HEK293 (cell line): ENCODE measurements at regions not wholly inside any gene's neighbourhood (a gene's known extent, or its start where the extent isn't known, plus 50 kb on each side); places are given as distances from the start of the nearest gene placed in this dataset.

Source experiments
- CTCF ChIA-PET: fragments of 350-600 bp; formaldehyde crosslinking; extraction: SDS; loops from one replicate; lab custom pipeline; 2021; ENCODE audit warnings: antibody characterized with exemption; lab: Yijun Ruan, JAX
- POLR2A ChIA-PET: fragments of 300-600 bp; formaldehyde crosslinking; extraction: SDS; loops from one replicate; lab custom pipeline; 2020; ENCODE audit warnings: antibody characterized with exemption, inconsistent platforms; lab: Yijun Ruan, JAX
- H3K27ac ChIP-seq: fragments of 200-500 bp; sonication (Bioruptor generic); 2 replicates; pipeline ENCODE4 v1.5.1; 2014; ENCODE audit warnings: low read depth, low read length, control low read depth, inconsistent platforms; ENCODE audit errors: extremely low read depth
- H3K36me3 ChIP-seq, 2 experiments: fragments of 200-500 bp in 1 of 2; sonication (Bioruptor generic) in 1 of 2; 1 replicate in 1 of 2; 2 replicates in 1 of 2; pipeline ENCODE4 v1.5.1; 2014 to 2017; ENCODE audit warnings: inconsistent platforms in 2 of 2, low read length in 2 of 2; ENCODE audit not compliant: control insufficient read depth in 2 of 2, insufficient read depth in 1 of 2
- H3K4me1 ChIP-seq: fragments of 200-500 bp; sonication (Bioruptor generic); 2 replicates; pipeline ENCODE4 v1.5.1; 2014; ENCODE audit warnings: mild to moderate bottlenecking, low read length, inconsistent platforms; ENCODE audit not compliant: control insufficient read depth, insufficient read depth
- H3K4me3 ChIP-seq: 2 replicates; pipeline ENCODE4 v1.5.1; 2011; ENCODE audit warnings: low read depth, mild to moderate bottlenecking, control low read depth, low read length, moderate library complexity
- H3K9me3 ChIP-seq: fragments of 200-500 bp; sonication (Bioruptor generic); 2 replicates; pipeline ENCODE4 v1.5.1; 2014; ENCODE audit warnings: low read depth, low read length, inconsistent platforms; ENCODE audit not compliant: control insufficient read depth, insufficient read depth
- HOXC10 ChIP-seq: sonication (generic); formaldehyde crosslinking; IDR thresholded peaks from 2 replicates; pipeline ENCODE4 v1.8.1; 2023; ENCODE audit warnings: mild to moderate bottlenecking, missing genetic modification reagents
- HOXD13 ChIP-seq: sonication (generic); formaldehyde crosslinking; IDR thresholded peaks from 2 replicates; pipeline ENCODE4 v1.8.0; 2022; ENCODE audit warnings: missing genetic modification reagents, borderline replicate concordance
- MEIS1 ChIP-seq: sonication (generic); formaldehyde crosslinking; IDR thresholded peaks from 2 replicates; pipeline ENCODE4 v1.8.1; 2022; ENCODE audit warnings: missing genetic modification reagents, mild to moderate bottlenecking, borderline replicate concordance
- OSR2 ChIP-seq: fragments of 450-650 bp; formaldehyde crosslinking; IDR thresholded peaks from 2 replicates; pipeline ENCODE4 v1.5.1; 2016; ENCODE audit warnings: missing biosample characterization, missing genetic modification characterization
- ZBTB7A ChIP-seq: fragments of 450-650 bp; formaldehyde crosslinking; IDR thresholded peaks from 2 replicates; pipeline ENCODE4 v1.5.1; 2016; ENCODE audit warnings: low read depth, missing biosample characterization, missing genetic modification characterization
- ZNF112 ChIP-seq: fragments of 450-650 bp; formaldehyde crosslinking; IDR thresholded peaks from 2 replicates; pipeline ENCODE4 v1.5.0; 2017; ENCODE audit warnings: missing biosample characterization, missing genetic modification characterization
- ZNF140 ChIP-seq: fragments of 450-650 bp; formaldehyde crosslinking; IDR thresholded peaks from 2 replicates; pipeline ENCODE4 v1.5.1; 2016; ENCODE audit warnings: missing biosample characterization, missing genetic modification characterization
- ZNF155 ChIP-seq: fragments of 450-650 bp; formaldehyde crosslinking; IDR thresholded peaks from 2 replicates; pipeline ENCODE4 v1.5.1; 2016; ENCODE audit warnings: missing biosample characterization, missing genetic modification characterization
- ZNF211 ChIP-seq: fragments of 450-650 bp; formaldehyde crosslinking; IDR thresholded peaks from 2 replicates; pipeline ENCODE4 v1.5.1; 2016; ENCODE audit warnings: low read depth, missing biosample characterization, missing genetic modification characterization
- ZNF292 ChIP-seq: fragments of 450-650 bp; formaldehyde crosslinking; IDR thresholded peaks from 2 replicates; pipeline ENCODE4 v1.5.1; 2016; ENCODE audit warnings: low read depth, missing biosample characterization, missing genetic modification characterization, borderline replicate concordance
- ZNF324 ChIP-seq: fragments of 450-650 bp; formaldehyde crosslinking; IDR thresholded peaks from 2 replicates; pipeline ENCODE4 v1.5.1; 2016; ENCODE audit warnings: missing biosample characterization, missing genetic modification characterization
- ZNF350 ChIP-seq: fragments of 450-650 bp; formaldehyde crosslinking; IDR thresholded peaks from 2 replicates; pipeline ENCODE4 v1.5.0; 2017; ENCODE audit warnings: missing biosample characterization, mild to moderate bottlenecking, missing genetic modification characterization
- ZNF473 ChIP-seq: fragments of 450-650 bp; formaldehyde crosslinking; IDR thresholded peaks from 2 replicates; pipeline ENCODE4 v1.5.1; 2017; ENCODE audit warnings: missing biosample characterization, missing genetic modification characterization
- ZNF549 ChIP-seq: fragments of 450-650 bp; IDR thresholded peaks from 2 replicates; pipeline ENCODE4 v1.5.1; 2018; ENCODE audit warnings: missing biosample characterization, missing genetic modification characterization, mild to moderate bottlenecking, inconsistent platforms, moderate library complexity
- ZNF658 ChIP-seq: fragments of 450-650 bp; formaldehyde crosslinking; IDR thresholded peaks from 2 replicates; pipeline ENCODE4; 2016; ENCODE audit warnings: missing biosample characterization, missing genetic modification characterization
- ZNF660 ChIP-seq: fragments of 450-650 bp; IDR thresholded peaks from 2 replicates; pipeline ENCODE4 v1.5.1; 2018; ENCODE audit warnings: missing biosample characterization, mild to moderate bottlenecking, missing genetic modification characterization
- TF ChIP-seq, protein P1 (sequence below): fragments of 450-650 bp; formaldehyde crosslinking; IDR thresholded peaks from 2 replicates; pipeline ENCODE4 v1.5.1; 2017; ENCODE audit warnings: missing biosample characterization, missing genetic modification characterization
- TF ChIP-seq, protein P2 (sequence below): fragments of 450-650 bp; formaldehyde crosslinking; IDR thresholded peaks from 2 replicates; pipeline ENCODE4 v1.5.1; 2016; ENCODE audit warnings: missing biosample characterization, missing genetic modification characterization
- TF ChIP-seq, protein P3 (sequence below): fragments of 450-650 bp; formaldehyde crosslinking; IDR thresholded peaks from 2 replicates; pipeline ENCODE4 v1.5.1; 2017; ENCODE audit warnings: missing biosample characterization, missing genetic modification characterization
- TF ChIP-seq, protein P4 (sequence below): fragments of 450-650 bp; formaldehyde crosslinking; IDR thresholded peaks from 2 replicates; pipeline ENCODE4 v1.5.1; 2016; ENCODE audit warnings: missing biosample characterization, missing genetic modification characterization
- TF ChIP-seq, protein P5 (sequence below): fragments of 450-650 bp; formaldehyde crosslinking; IDR thresholded peaks from 2 replicates; pipeline ENCODE4; 2016; ENCODE audit warnings: missing biosample characterization, missing genetic modification characterization
- TF ChIP-seq, protein P6 (sequence below): fragments of 450-650 bp; IDR thresholded peaks from 2 replicates; pipeline ENCODE4 v1.5.1; 2018; ENCODE audit warnings: missing biosample characterization, mild to moderate bottlenecking, missing genetic modification characterization

DNA sequence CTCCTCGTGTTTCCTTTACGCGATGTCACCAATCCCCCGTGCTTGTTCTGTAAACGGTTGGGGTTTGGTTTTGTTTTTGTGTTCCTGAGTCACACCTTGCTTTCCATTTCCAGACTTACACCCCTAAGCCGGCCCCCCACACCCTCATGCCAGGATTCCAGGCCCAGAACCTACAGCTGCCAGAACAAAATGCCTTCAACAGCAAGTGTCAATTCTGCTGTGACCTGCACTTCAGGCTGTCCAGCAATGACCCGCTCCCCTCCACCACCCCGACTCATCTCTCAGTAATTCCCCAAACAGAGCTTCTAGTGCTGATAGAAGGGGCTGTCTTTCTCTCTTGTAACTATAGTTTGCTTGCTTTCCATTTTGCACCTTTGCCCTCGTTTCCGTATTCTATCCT lies 722.1 kb upstream of the CELF2 start:
- TF ChIP-seq ZNF473 (tag by site-specific recombination) (no peak), HOXC10 (CRISPR knock-in tag) (no peak), ZNF324 (no peak), ZBTB7A (no peak), ZNF660 (tag by site-specific recombination) (no peak), MEIS1 (no peak), ZNF350 (tag by site-specific recombination) (no peak)
- TF ChIP-seq, protein P1, sequence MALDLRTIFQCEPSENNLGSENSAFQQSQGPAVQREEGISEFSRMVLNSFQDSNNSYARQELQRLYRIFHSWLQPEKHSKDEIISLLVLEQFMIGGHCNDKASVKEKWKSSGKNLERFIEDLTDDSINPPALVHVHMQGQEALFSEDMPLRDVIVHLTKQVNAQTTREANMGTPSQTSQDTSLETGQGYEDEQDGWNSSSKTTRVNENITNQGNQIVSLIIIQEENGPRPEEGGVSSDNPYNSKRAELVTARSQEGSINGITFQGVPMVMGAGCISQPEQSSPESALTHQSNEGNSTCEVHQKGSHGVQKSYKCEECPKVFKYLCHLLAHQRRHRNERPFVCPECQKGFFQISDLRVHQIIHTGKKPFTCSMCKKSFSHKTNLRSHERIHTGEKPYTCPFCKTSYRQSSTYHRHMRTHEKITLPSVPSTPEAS (tag by site-specific recombination), result no peak
- Histone ChIP-seq H3K9me3 (no peaks in the 10 kb centered on the region), H3K27ac (no peak overlapping the region), H3K4me1 (no peaks in the 10 kb centered on the region), H3K36me3 (no peaks in the 10 kb centered on the region), H3K4me3 (no peak overlapping the region)
- ChIA-PET POLR2A (no interaction called here), CTCF (no interaction called here)

DNA sequence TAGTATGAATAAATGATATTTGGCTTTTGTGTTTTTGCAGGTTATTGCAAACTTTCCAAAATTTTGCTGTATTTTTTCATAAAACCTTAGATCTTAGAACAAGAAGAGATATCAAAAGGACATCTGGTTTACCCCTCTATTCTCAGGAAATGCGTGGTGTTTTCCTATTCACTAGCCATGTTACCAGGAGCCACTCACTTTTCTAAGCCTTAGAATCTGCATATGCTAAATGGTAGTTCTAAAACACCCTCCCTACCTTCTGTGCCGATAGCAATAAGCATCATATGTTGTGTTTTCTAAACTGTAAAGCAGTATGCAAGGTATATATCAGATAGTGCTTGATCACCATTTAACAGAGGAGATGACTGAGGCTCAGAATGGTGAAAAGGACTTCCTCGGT lies 715.0 kb upstream of the CELF2 start:
- TF ChIP-seq OSR2 (tag by site-specific recombination) (no peak), ZNF211 (tag by site-specific recombination) (no peak), ZNF112 (no peak), HOXD13 (CRISPR knock-in tag) (no peak)
- TF ChIP-seq, all 188 proteins: peak for 0
- no peak overlapping the region for H3K27ac ChIP-seq
- H3K36me3 ChIP-seq, result no peaks in the 10 kb centered on the region
- POLR2A ChIA-PET, result no interaction called here
- CTCF ChIA-PET, result no interaction called here
- H3K4me1 ChIP-seq, result no peaks in the 10 kb centered on the region
- no peaks in the 10 kb centered on the region; the same call in 1 of the 2 replicates for H3K9me3 ChIP-seq
- H3K4me3 ChIP-seq, result no peak overlapping the region

DNA sequence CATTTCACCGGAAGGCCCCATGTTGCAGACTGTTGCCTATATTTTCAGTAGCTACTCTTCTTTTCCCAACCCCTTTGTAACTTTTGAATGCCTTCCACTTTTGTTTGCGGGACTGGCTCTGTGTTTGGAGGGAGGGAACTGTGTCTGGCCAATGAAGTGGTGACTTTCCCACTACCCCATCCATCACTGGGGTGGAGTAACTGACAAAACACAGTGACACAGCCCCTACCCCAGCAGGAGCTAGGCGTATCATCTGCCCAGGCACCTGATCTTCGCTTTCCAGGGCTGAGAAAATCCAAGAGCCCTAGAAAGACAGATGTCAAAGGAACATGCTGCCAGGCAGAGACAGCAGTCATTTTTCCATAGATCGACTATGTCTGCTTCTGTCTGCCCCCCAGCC lies 710.6 kb upstream of the CELF2 start:
- POLR2A ChIA-PET, result no interaction called here
- H3K4me1 ChIP-seq, result no peaks in the 10 kb centered on the region
- H3K27ac ChIP-seq, result no peak overlapping the region
- no peak overlapping the region for H3K4me3 ChIP-seq
- no peaks in the 10 kb centered on the region for H3K36me3 ChIP-seq
- H3K9me3 ChIP-seq, result no peaks in the 10 kb centered on the region; the same call in 1 of the 2 replicates
- CTCF ChIA-PET, result no interaction called here
- TF ChIP-seq, protein P2, sequence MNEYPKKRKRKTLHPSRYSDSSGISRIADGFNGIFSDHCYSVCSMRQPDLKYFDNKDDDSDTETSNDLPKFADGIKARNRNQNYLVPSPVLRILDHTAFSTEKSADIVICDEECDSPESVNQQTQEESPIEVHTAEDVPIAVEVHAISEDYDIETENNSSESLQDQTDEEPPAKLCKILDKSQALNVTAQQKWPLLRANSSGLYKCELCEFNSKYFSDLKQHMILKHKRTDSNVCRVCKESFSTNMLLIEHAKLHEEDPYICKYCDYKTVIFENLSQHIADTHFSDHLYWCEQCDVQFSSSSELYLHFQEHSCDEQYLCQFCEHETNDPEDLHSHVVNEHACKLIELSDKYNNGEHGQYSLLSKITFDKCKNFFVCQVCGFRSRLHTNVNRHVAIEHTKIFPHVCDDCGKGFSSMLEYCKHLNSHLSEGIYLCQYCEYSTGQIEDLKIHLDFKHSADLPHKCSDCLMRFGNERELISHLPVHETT (tag by site-specific recombination), result no peak
- TF ChIP-seq, protein P3, sequence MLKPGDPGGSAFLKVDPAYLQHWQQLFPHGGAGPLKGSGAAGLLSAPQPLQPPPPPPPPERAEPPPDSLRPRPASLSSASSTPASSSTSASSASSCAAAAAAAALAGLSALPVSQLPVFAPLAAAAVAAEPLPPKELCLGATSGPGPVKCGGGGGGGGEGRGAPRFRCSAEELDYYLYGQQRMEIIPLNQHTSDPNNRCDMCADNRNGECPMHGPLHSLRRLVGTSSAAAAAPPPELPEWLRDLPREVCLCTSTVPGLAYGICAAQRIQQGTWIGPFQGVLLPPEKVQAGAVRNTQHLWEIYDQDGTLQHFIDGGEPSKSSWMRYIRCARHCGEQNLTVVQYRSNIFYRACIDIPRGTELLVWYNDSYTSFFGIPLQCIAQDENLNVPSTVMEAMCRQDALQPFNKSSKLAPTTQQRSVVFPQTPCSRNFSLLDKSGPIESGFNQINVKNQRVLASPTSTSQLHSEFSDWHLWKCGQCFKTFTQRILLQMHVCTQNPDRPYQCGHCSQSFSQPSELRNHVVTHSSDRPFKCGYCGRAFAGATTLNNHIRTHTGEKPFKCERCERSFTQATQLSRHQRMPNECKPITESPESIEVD (tag by site-specific recombination), result no peak
- TF ChIP-seq, protein P4, sequence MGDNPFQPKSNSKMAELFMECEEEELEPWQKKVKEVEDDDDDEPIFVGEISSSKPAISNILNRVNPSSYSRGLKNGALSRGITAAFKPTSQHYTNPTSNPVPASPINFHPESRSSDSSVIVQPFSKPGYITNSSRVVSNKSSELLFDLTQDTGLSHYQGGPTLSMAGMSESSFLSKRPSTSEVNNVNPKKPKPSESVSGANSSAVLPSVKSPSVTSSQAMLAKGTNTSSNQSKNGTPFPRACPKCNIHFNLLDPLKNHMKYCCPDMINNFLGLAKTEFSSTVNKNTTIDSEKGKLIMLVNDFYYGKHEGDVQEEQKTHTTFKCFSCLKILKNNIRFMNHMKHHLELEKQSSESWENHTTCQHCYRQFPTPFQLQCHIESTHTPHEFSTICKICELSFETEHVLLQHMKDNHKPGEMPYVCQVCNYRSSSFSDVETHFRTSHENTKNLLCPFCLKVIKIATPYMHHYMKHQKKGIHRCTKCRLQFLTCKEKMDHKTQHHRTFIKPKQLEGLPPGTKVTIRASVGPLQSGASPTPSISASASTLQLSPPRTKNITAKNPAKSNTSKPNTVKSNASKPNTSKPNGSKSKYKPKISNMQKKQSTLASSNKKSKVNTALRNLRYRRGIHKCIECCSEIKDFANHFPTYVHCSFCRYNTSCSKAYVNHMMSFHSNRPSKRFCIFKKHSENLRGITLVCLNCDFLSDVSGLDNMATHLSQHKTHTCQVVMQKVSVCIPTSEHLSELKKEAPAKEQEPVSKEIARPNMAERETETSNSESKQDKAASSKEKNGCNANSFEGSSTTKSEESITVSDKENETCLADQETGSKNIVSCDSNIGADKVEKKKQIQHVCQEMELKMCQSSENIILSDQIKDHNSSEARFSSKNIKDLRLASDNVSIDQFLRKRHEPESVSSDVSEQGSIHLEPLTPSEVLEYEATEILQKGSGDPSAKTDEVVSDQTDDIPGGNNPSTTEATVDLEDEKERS (tag by site-specific recombination), result no peak
- TF ChIP-seq ZNF155 (tag by site-specific recombination) (no peak), ZNF140 (tag by site-specific recombination) (no peak), ZNF549 (tag by site-specific recombination) (no peak), ZNF292 (no peak), ZNF658 (tag by site-specific recombination) (no peak), MEIS1 (no peak)
- TF ChIP-seq, protein P5, sequence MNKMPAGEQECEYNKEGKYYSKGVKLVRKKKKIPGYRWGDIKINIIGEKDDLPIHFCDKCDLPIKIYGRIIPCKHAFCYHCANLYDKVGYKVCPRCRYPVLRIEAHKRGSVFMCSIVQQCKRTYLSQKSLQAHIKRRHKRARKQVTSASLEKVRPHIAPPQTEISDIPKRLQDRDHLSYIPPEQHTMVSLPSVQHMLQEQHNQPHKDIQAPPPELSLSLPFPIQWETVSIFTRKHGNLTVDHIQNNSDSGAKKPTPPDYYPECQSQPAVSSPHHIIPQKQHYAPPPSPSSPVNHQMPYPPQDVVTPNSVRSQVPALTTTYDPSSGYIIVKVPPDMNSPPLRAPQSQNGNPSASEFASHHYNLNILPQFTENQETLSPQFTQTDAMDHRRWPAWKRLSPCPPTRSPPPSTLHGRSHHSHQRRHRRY (tag by site-specific recombination), result no peak
- TF ChIP-seq, protein P6, sequence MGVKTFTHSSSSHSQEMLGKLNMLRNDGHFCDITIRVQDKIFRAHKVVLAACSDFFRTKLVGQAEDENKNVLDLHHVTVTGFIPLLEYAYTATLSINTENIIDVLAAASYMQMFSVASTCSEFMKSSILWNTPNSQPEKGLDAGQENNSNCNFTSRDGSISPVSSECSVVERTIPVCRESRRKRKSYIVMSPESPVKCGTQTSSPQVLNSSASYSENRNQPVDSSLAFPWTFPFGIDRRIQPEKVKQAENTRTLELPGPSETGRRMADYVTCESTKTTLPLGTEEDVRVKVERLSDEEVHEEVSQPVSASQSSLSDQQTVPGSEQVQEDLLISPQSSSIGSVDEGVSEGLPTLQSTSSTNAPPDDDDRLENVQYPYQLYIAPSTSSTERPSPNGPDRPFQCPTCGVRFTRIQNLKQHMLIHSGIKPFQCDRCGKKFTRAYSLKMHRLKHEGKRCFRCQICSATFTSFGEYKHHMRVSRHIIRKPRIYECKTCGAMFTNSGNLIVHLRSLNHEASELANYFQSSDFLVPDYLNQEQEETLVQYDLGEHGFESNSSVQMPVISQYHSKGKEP (tag by site-specific recombination), result no peak
